Type B pancreatic cell (in vitro differentiated cells): ENCODE measurements at regions not wholly inside any gene's neighbourhood (a gene's known extent, or its start where the extent isn't known, plus 50 kb on each side); places are given as distances from the start of the nearest gene placed in this dataset.
"Not testable (repeated sequence)": the region's sequence is repeated elsewhere in the genome, so short reads cannot be mapped to it uniquely, and the experiment has no call there.

Source experiments
- DNase-seq: peaks from one replicate; pipeline ENCODE4 v3.0.0; 2021; ENCODE audit warnings: mixed read lengths; ENCODE audit not compliant: unreplicated experiment; ENCODE audit errors: extremely low spot score
- H3K27ac Mint-ChIP-seq: 2 replicates; pipeline ENCODE4 v1.8.0; 2021; ENCODE audit warnings: mild to moderate bottlenecking, mixed read lengths
- H3K27me3 Mint-ChIP-seq: 2 replicates; pipeline ENCODE4 v1.8.0; 2021; ENCODE audit warnings: mixed read lengths
- H3K36me3 Mint-ChIP-seq: 2 replicates; pipeline ENCODE4 v1.8.0; 2021; ENCODE audit warnings: mixed read lengths
- H3K4me1 Mint-ChIP-seq: one replicate; pipeline ENCODE4 v1.8.0; 2021; ENCODE audit warnings: mixed read lengths; ENCODE audit not compliant: unreplicated experiment
- H3K4me3 Mint-ChIP-seq: 2 replicates; pipeline ENCODE4 v1.8.0; 2021; ENCODE audit warnings: mild to moderate bottlenecking, mixed read lengths
- H3K9me3 Mint-ChIP-seq: 2 replicates; pipeline ENCODE4 v1.8.0; 2021; ENCODE audit warnings: mixed read lengths
- CTCF ChIP-seq: fragments of 200-600 bp; sonication (generic); conservative IDR thresholded peaks from 2 replicates; pipeline ENCODE4 v1.5.0; 2021; ENCODE audit warnings: antibody characterized with exemption, mild to moderate bottlenecking

DNA sequence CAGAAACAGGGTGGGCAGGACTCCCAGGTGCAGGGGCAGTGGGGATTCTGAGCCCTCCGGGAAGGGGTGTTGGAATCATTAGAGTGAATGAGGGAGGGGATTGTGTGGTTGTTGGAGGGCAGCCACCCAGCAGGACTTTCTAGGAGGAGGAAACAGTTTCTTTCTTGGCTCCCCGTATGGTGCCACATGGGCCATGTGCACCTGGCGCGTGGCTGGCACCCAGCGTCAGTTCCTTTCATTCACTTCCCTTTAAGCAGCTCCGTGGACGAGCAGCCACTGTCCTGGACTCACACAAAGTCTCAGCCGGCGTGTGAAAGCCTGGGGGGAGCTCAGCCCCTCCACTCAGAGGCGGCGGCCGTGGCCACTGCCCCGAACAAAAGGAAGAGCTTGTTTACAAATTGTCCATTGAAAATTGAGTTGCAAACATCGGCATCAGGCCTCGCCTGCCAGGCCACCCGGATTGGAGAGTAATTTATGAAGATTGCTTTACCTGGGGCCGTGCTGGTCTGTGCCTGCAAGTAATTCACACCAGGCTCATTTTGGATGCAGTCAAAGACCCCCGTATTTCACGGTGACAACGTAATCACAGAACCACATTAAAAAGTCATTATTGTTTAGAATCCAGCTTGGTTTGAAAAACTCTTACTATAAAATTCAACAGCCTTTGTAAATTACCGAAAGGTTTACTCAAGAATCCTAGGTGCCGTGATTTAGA, 101.7 kb upstream of the C14orf180 start:
- Mint-ChIP-seq H3K4me3 (peak overlapping the region; percentile 34), H3K36me3 (no peaks in the 10 kb centered on the region), H3K27ac (no peak overlapping the region), H3K4me1 (peaks cover 9% of the 10 kb centered on the region), H3K27me3 (peaks cover 20% of the 10 kb centered on the region), H3K9me3 (peaks cover 5% of the 10 kb centered on the region)
- no peak for TF ChIP-seq CTCF
- no peak for DNase-seq

GRCh38 chr14:104478656-104479055, 100.9 kb upstream of the C14orf180 start:
- no peak for DNase-seq
- H3K36me3 Mint-ChIP-seq, result no peaks in the 10 kb centered on the region
- no peak overlapping the region for H3K27ac Mint-ChIP-seq
- no peak overlapping the region for H3K4me3 Mint-ChIP-seq
- TF ChIP-seq CTCF, result no peak
- H3K9me3 Mint-ChIP-seq, result peaks cover 11% of the 10 kb centered on the region
- peaks cover 22% of the 10 kb centered on the region for H3K27me3 Mint-ChIP-seq
- H3K4me1 Mint-ChIP-seq, result peaks cover 9% of the 10 kb centered on the region

- TF ChIP-seq CTCF, result no peak
- Mint-ChIP-seq H3K27ac (no peak overlapping the region), H3K36me3 (no peaks in the 10 kb centered on the region)
Measured at GRCh38 chr14:104479901-104480300, 99.7 kb upstream of the C14orf180 start.

GRCh38 chr14:104481323-104481722, 98.2 kb upstream of the C14orf180 start:
- peaks cover 31% of the 10 kb centered on the region for H3K27me3 Mint-ChIP-seq
- H3K4me3 Mint-ChIP-seq, result no peak overlapping the region
- no peak for DNase-seq
- H3K27ac Mint-ChIP-seq, result no peak overlapping the region
- H3K9me3 Mint-ChIP-seq, result peaks cover 11% of the 10 kb centered on the region
- peaks cover 9% of the 10 kb centered on the region for H3K4me1 Mint-ChIP-seq
- TF ChIP-seq CTCF, result no peak
- H3K36me3 Mint-ChIP-seq, result no peaks in the 10 kb centered on the region

More at GRCh38 chr14:104479901-104480300, 99.7 kb upstream of the C14orf180 start:
- no peak overlapping the region for H3K4me3 Mint-ChIP-seq
- peaks cover 24% of the 10 kb centered on the region for H3K27me3 Mint-ChIP-seq
- peaks cover 9% of the 10 kb centered on the region for H3K4me1 Mint-ChIP-seq
- DNase-seq, result no peak
- peaks cover 11% of the 10 kb centered on the region for H3K9me3 Mint-ChIP-seq

DNA sequence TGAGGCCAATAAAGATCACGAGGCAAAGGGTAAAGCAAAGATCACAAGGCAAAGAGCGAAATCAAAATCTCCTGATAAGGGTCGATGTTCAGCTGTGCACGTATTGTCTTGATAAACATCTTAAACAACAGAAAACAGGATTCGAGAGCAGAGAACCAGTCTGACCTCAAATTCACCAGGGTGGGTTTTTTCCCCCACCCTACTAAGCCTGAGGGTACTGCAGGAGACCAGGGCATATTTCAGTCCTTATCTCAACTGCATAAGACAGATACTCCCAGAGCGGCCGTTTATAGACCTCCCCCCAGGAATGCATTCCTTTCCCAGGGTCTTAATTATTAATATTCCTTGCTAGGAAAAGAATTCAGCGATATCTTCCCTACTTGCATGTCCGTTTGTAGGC, 97.5 kb upstream of the C14orf180 start:
- Mint-ChIP-seq H3K9me3 (peaks cover 11% of the 10 kb centered on the region), H3K27me3 (peaks cover 31% of the 10 kb centered on the region)
- H3K27ac Mint-ChIP-seq, H3K4me3 Mint-ChIP-seq, H3K36me3 Mint-ChIP-seq, H3K4me1 Mint-ChIP-seq, DNase-seq: not testable (repeated sequence)

DNA sequence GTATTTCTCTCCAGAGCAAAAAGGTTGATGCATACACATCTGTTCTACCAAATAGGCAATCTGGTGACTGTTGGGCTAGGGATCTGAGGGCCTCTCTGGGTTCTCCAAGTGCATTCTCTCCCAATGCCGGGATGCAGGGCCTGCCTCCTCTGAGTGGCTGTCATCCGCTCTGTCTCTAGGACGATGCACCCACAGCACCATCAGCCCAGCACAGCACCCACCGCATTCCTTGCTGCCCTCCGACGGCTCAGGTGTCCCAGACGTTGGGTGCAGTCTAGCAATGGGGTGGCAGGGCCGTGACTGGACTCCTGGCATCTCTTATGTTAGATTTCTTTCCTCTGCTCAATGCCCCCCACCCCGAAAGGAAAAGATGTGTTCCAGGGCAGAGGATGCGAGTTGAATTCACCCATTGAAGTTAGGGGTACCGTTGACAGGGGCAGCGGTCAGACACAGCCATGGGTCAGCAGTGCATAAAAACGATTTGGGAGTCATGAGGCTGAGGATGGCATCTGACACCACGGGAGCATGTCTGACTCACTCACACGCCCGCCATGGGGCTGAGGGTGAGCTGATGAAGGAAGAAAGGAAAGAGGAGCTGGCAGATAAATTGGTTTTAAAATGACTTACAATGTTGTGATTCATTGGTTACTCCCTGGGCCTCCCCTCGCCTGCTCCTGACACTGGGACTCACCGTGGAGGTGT, 93.2 kb upstream of the C14orf180 start:
- Mint-ChIP-seq H3K36me3 (no peaks in the 10 kb centered on the region), H3K27ac (no peak overlapping the region), H3K4me1 (no peaks in the 10 kb centered on the region), H3K4me3 (no peak overlapping the region), H3K27me3 (peaks cover 22% of the 10 kb centered on the region), H3K9me3 (peaks cover 8% of the 10 kb centered on the region)
- DNase-seq, result peak; percentile 47
- TF ChIP-seq CTCF, result no peak
